Hepatocyte (in vitro differentiated cells): ENCODE measurements at regions not wholly inside any gene's neighbourhood (a gene's known extent, or its start where the extent isn't known, plus 50 kb on each side); places are given as distances from the start of the nearest gene placed in this dataset.

Experiments used
- DNase-seq: peaks from one replicate; pipeline ENCODE4 v3.0.0-alpha.2; 2016; ENCODE audit warnings: low spot score
- H2AFZ ChIP-seq: fragments of 200-600 bp; sonication (generic); 2 replicates; pipeline ENCODE4 v1.6.0; 2016; ENCODE audit warnings: antibody characterized with exemption, mild to moderate bottlenecking
- H3K27ac ChIP-seq: fragments of 200-600 bp; sonication (generic); 2 replicates; pipeline ENCODE4 v1.5.1; 2016; ENCODE audit warnings: mild to moderate bottlenecking
- H3K27me3 ChIP-seq: fragments of 200-600 bp; sonication (generic); 2 replicates; pipeline ENCODE4 v1.6.1; 2016
- H3K36me3 ChIP-seq: fragments of 200-600 bp; sonication (generic); replicated peaks from 2 replicates; pipeline ENCODE4 v1.5.1; 2016; ENCODE audit warnings: low read depth; ENCODE audit not compliant: insufficient read depth
- H3K4me1 ChIP-seq: fragments of 200-600 bp; sonication (generic); 2 replicates; pipeline ENCODE4 v1.5.1; 2016; ENCODE audit warnings: mild to moderate bottlenecking, moderate library complexity; ENCODE audit not compliant: insufficient read depth
- H3K4me2 ChIP-seq: fragments of 200-600 bp; sonication (generic); 2 replicates; pipeline ENCODE4 v1.6.0; 2016
- H3K4me3 ChIP-seq: fragments of 200-600 bp; sonication (generic); 2 replicates; pipeline ENCODE4 v1.5.1; 2016; ENCODE audit warnings: mild to moderate bottlenecking
- H3K79me2 ChIP-seq: fragments of 200-600 bp; sonication (generic); 2 replicates; pipeline ENCODE4 v1.6.0; 2017; ENCODE audit warnings: mild to moderate bottlenecking
- H3K9me2 ChIP-seq: fragments of 200-600 bp; sonication (generic); replicated peaks from 2 replicates; pipeline ENCODE4 v1.6.0; 2017; ENCODE audit warnings: mild to moderate bottlenecking; ENCODE audit not compliant: insufficient read depth
- H3K9me3 ChIP-seq: fragments of 200-600 bp; sonication (generic); 2 replicates; pipeline ENCODE4 v1.5.1; 2016; ENCODE audit warnings: low read depth, mild to moderate bottlenecking
- H4K20me1 ChIP-seq: fragments of 200-600 bp; sonication (generic); 2 replicates; pipeline ENCODE4 v1.6.0; 2016; ENCODE audit warnings: mild to moderate bottlenecking; ENCODE audit not compliant: insufficient read depth, poor library complexity, severe bottlenecking
- EZH2 ChIP-seq: fragments of 200-600 bp; sonication (generic); IDR thresholded peaks from 2 replicates; pipeline ENCODE4 v1.6.1; 2016; ENCODE audit warnings: antibody characterized with exemption, mild to moderate bottlenecking, borderline replicate concordance
- EZH2phosphoT487 ChIP-seq: fragments of 200-600 bp; sonication (generic); IDR thresholded peaks from one replicate; pipeline ENCODE4 v1.6.1; 2018; ENCODE audit warnings: antibody characterized with exemption, mild to moderate bottlenecking, low read depth, moderate library complexity; ENCODE audit not compliant: unreplicated experiment, severe bottlenecking
- WGBS: methylation state at CpG from one replicate; pipeline ENCODE4 v1.1.6; 2016; ENCODE audit warnings: low lambda C conversion rate; ENCODE audit errors: missing lambda C conversion rate; 5-methylcytosine and 5-hydroxymethylcytosine counted together
- TF ChIP-seq, protein P1 (sequence below): fragments of 200-600 bp; sonication (generic); IDR thresholded peaks from 2 replicates; pipeline ENCODE4 v1.5.1; 2016; ENCODE audit warnings: antibody characterized with exemption, mild to moderate bottlenecking; ENCODE audit not compliant: poor library complexity

- Histone ChIP-seq H3K4me2 (no peak overlapping the region), H2AFZ (no peak overlapping the region), H3K4me1 (no peaks in the 10 kb centered on the region), H4K20me1 (no peaks in the 10 kb centered on the region), H3K36me3 (no peaks in the 10 kb centered on the region), H3K9me3 (no peaks in the 10 kb centered on the region), H3K27ac (no peak overlapping the region), H3K4me3 (no peak overlapping the region), H3K9me2 (no peaks in the 10 kb centered on the region), H3K27me3 (peaks cover 13% of the 10 kb centered on the region), H3K79me2 (no peaks in the 10 kb centered on the region)
- TF ChIP-seq EZH2: no peak
- TF ChIP-seq EZH2phosphoT487: no peak
- TF ChIP-seq, protein P1, sequence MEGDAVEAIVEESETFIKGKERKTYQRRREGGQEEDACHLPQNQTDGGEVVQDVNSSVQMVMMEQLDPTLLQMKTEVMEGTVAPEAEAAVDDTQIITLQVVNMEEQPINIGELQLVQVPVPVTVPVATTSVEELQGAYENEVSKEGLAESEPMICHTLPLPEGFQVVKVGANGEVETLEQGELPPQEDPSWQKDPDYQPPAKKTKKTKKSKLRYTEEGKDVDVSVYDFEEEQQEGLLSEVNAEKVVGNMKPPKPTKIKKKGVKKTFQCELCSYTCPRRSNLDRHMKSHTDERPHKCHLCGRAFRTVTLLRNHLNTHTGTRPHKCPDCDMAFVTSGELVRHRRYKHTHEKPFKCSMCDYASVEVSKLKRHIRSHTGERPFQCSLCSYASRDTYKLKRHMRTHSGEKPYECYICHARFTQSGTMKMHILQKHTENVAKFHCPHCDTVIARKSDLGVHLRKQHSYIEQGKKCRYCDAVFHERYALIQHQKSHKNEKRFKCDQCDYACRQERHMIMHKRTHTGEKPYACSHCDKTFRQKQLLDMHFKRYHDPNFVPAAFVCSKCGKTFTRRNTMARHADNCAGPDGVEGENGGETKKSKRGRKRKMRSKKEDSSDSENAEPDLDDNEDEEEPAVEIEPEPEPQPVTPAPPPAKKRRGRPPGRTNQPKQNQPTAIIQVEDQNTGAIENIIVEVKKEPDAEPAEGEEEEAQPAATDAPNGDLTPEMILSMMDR: no peak
- DNase-seq: no peak
- WGBS: 71% methylated on average over 6 of the region's 6 CpGs
These were observed 191.1 kb upstream of the NFIA start for GRCh38 chr1:60891281-60891680.

DNA sequence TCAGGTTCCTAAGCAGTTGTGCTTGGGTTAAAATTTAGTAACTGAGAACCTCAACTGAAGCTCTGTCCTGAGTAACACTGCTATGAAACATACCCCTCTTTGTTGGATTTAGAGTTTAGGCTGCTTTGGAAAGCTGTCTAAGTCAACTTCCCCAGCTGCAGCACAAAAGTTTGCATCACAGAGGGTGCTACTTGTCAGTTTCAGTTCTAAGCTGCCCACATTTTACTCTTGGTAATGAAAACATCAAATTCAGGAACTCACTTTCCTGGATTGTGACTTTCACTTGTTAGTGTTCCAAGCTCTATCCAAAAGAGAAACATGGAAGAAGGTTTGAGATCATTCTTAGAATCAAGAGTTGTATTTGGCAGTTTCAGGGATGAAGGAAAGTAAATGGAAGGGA is 191.7 kb upstream of the NFIA start:
- TF ChIP-seq, protein P1: no peak
- no peak for TF ChIP-seq EZH2
- no peak for TF ChIP-seq EZH2phosphoT487
- Histone ChIP-seq H3K27me3 (peaks cover 13% of the 10 kb centered on the region), H3K9me3 (no peaks in the 10 kb centered on the region), H2AFZ (no peak overlapping the region), H3K4me3 (no peak overlapping the region), H4K20me1 (no peaks in the 10 kb centered on the region), H3K27ac (no peak overlapping the region), H3K4me2 (no peak overlapping the region), H3K36me3 (no peaks in the 10 kb centered on the region), H3K4me1 (no peaks in the 10 kb centered on the region), H3K79me2 (no peaks in the 10 kb centered on the region), H3K9me2 (no peaks in the 10 kb centered on the region)
- DNase-seq: no peak

DNA sequence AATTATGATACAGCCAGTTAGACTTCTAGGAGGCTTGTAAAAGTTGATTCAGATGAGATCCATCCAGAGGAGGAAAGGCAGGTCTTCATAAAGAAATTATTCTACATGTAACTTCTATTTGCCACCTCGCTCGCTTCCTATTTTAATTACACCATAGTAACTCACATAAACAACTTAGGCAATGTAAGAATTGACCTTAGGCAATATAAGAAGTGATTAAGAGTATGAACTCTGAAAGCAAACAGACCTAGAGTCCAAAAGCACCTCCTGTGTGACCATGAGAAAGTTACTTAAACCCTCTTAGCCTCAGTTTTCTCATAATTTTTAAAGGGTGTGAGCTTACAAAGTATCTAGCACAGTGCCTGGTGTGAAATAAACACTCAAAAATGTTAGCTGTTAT is 192.7 kb upstream of the NFIA start:
- H2AFZ ChIP-seq: no peak overlapping the region
- H3K9me3 ChIP-seq: no peaks in the 10 kb centered on the region
- no peaks in the 10 kb centered on the region for H3K36me3 ChIP-seq
- H3K4me2 ChIP-seq: no peak overlapping the region
- no peak overlapping the region for H3K4me3 ChIP-seq
- no peaks in the 10 kb centered on the region for H3K79me2 ChIP-seq
- peaks cover 13% of the 10 kb centered on the region for H3K27me3 ChIP-seq
- H3K27ac ChIP-seq: no peak overlapping the region
- H4K20me1 ChIP-seq: no peaks in the 10 kb centered on the region
- no peak for TF ChIP-seq EZH2
- no peak for TF ChIP-seq EZH2phosphoT487
- TF ChIP-seq, protein P1: no peak
- no peak for DNase-seq
- 90% methylated on average over 2 of the region's 2 CpGs for WGBS
- no peaks in the 10 kb centered on the region for H3K4me1 ChIP-seq
- H3K9me2 ChIP-seq: no peaks in the 10 kb centered on the region

- Histone ChIP-seq H3K79me2 (no peaks in the 10 kb centered on the region), H3K4me3 (no peak overlapping the region), H3K36me3 (no peaks in the 10 kb centered on the region), H3K9me3 (no peaks in the 10 kb centered on the region), H4K20me1 (no peaks in the 10 kb centered on the region), H3K9me2 (no peaks in the 10 kb centered on the region), H2AFZ (no peak overlapping the region), H3K27me3 (peaks cover 13% of the 10 kb centered on the region), H3K4me2 (no peak overlapping the region), H3K4me1 (no peaks in the 10 kb centered on the region), H3K27ac (no peak overlapping the region)
- TF ChIP-seq, protein P1: no peak
- TF ChIP-seq EZH2: no peak
- TF ChIP-seq EZH2phosphoT487: no peak
- no peak for DNase-seq
- WGBS: 98% methylated on average over 3 of the region's 3 CpGs
These were observed 194.2 kb upstream of the NFIA start for GRCh38 chr1:60888126-60888525.
